Endothelial cell of umbilical vein (primary cell): ENCODE measurements at regions not wholly inside any gene's neighbourhood (a gene's known extent, or its start where the extent isn't known, plus 50 kb on each side); places are given as distances from the start of the nearest gene placed in this dataset.

Experiments used
- BruUV-seq: library from RNA; stranded (reverse); fragments of 400-500 nt; replicated peaks from 2 replicates; lab custom pipeline; 2021; lab: Mats Ljungman, UMichigan
- CTCF ChIA-PET: fragments of 300-600, 350-600 bp; sonication (Branson Sonifier 250); formaldehyde crosslinking; loops from one replicate; lab custom pipeline; 2021; ENCODE audit warnings: antibody characterized with exemption, inconsistent platforms; lab: Charles Lee
- POLR2A ChIA-PET: fragments of 300-600, 350-600 bp; sonication (Branson Sonifier 250); formaldehyde crosslinking; loops from one replicate; lab custom pipeline; 2021; ENCODE audit warnings: antibody characterized with exemption, inconsistent platforms; lab: Charles Lee
- DNase-seq: peaks from one replicate; pipeline ENCODE4 v3.0.0-alpha.2; 2011; ENCODE audit warnings: low read depth, low spot score
- FAIRE-seq: peaks from 2 replicates; lab custom pipeline; 2011; peaks lifted over from hg19 to GRCh38; lab: Jason Lieb, UNC
- H2AFZ ChIP-seq: 2 replicates; pipeline ENCODE4 v1.6.0; 2012; ENCODE audit warnings: low read depth, low read length, control low read depth, inconsistent platforms
- H3K27ac ChIP-seq: 2 replicates; pipeline ENCODE4 v1.5.1; 2011; ENCODE audit warnings: low read depth, mild to moderate bottlenecking, control low read depth, low read length, moderate library complexity; ENCODE audit not compliant: insufficient read depth
- H3K27me3 ChIP-seq, 2 experiments: 2 replicates each; pipeline versions ENCODE4 v1.6.0 to v1.6.1; 2011; ENCODE audit warnings: low read length in 2 of 2, mixed read lengths in 1 of 2; ENCODE audit not compliant: control insufficient read depth in 2 of 2, insufficient read depth in 2 of 2
- H3K36me3 ChIP-seq, 2 experiments: 2 replicates in 1 of 2; 3 replicates in 1 of 2; pipeline ENCODE4 v1.5.1; 2011; ENCODE audit warnings: low read length in 2 of 2, mild to moderate bottlenecking in 1 of 2, moderate library complexity in 1 of 2; ENCODE audit not compliant: control insufficient read depth in 2 of 2, insufficient read depth in 2 of 2; ENCODE audit errors: extremely low read depth in 1 of 2
- H3K4me1 ChIP-seq: 3 replicates; pipeline ENCODE4 v1.5.1; 2011; ENCODE audit warnings: mild to moderate bottlenecking, low read length; ENCODE audit not compliant: control insufficient read depth, insufficient read depth; ENCODE audit errors: extremely low read depth
- H3K4me2 ChIP-seq: 2 replicates; pipeline ENCODE4 v1.6.1; 2011; ENCODE audit warnings: low read length, control low read depth, mixed read lengths; ENCODE audit not compliant: insufficient read depth
- H3K4me3 ChIP-seq, 3 experiments: fragments of 200-600 bp in 1 of 3; sonication (generic), shearing (Covaris generic) in 1 of 3; replicated peaks in 1 of 3; 2 replicates each; pipeline ENCODE4 v1.5.1; 2011 to 2016; ENCODE audit warnings: control low read depth in 3 of 3, low read length in 3 of 3, mild to moderate bottlenecking in 2 of 3, inconsistent platforms in 1 of 3, low read depth in 1 of 3, moderate library complexity in 1 of 3; ENCODE audit not compliant: insufficient read depth in 1 of 3
- H3K79me2 ChIP-seq: 2 replicates; pipeline ENCODE4 v1.6.0; 2012; ENCODE audit warnings: low read length, inconsistent platforms; ENCODE audit not compliant: control insufficient read depth, insufficient read depth
- H3K9ac ChIP-seq: replicated peaks from 2 replicates; pipeline ENCODE3; 2011; ENCODE audit warnings: low read length, control low read depth; ENCODE audit not compliant: insufficient read depth; ENCODE audit errors: extremely low read depth
- H3K9me1 ChIP-seq: replicated peaks from 3 replicates; pipeline ENCODE4 v1.6.0; 2011; ENCODE audit warnings: mild to moderate bottlenecking, low read length; ENCODE audit not compliant: control insufficient read depth, insufficient read depth; ENCODE audit errors: extremely low read depth
- H3K9me3 ChIP-seq: replicated peaks from 2 replicates; pipeline ENCODE4 v1.5.1; 2012; ENCODE audit warnings: low read length, inconsistent platforms; ENCODE audit not compliant: control insufficient read depth, insufficient read depth
- H4K20me1 ChIP-seq: replicated peaks from 2 replicates; pipeline ENCODE3; 2011; ENCODE audit warnings: mild to moderate bottlenecking, low read length; ENCODE audit not compliant: control insufficient read depth, insufficient read depth; ENCODE audit errors: extremely low read depth
- CTCF ChIP-seq, 2 donors: IDR thresholded peaks; 1 replicate in 1 of 2; 2 replicates in 1 of 2; pipeline ENCODE4 v1.5.1; 2011; ENCODE audit warnings: low read length in 2 of 2, mild to moderate bottlenecking in 2 of 2, moderate library complexity in 2 of 2, control low read depth in 1 of 2, inconsistent platforms in 1 of 2, low read depth in 1 of 2; ENCODE audit not compliant: insufficient read depth in 1 of 2; ENCODE audit errors: extremely low read depth in 1 of 2
- FOS ChIP-seq: IDR thresholded peaks from 2 replicates; pipeline ENCODE4 v1.6.1; 2011; ENCODE audit warnings: mild to moderate bottlenecking, low read length, moderate library complexity, borderline replicate concordance; ENCODE audit not compliant: insufficient read depth
- GATA2 ChIP-seq: IDR thresholded peaks from 2 replicates; pipeline ENCODE4 v1.7.0; 2011; ENCODE audit warnings: low read depth, mild to moderate bottlenecking, moderate library complexity, mixed read lengths, low read length; ENCODE audit not compliant: insufficient read length, insufficient read depth
- MAX ChIP-seq: IDR thresholded peaks from 2 replicates; pipeline ENCODE4 v1.6.1; 2011; ENCODE audit not compliant: insufficient read depth, insufficient read length
- MYC ChIP-seq: IDR thresholded peaks from one replicate; pipeline ENCODE4 v1.6.1; 2011; ENCODE audit warnings: mild to moderate bottlenecking, low read depth, low read length
- POLR2A ChIP-seq: IDR thresholded peaks from 2 replicates; pipeline ENCODE4 v1.6.1; 2012; ENCODE audit warnings: low read depth, mild to moderate bottlenecking, control low read depth, low read length
- POLR2AphosphoS5 ChIP-seq: IDR thresholded peaks from 2 replicates; pipeline ENCODE4 v1.6.1; 2012; ENCODE audit warnings: low read depth, mild to moderate bottlenecking, control low read depth, low read length, moderate library complexity; ENCODE audit not compliant: insufficient read depth
- dilution Hi-C: fragments of 300-500 bp; cut with MboI; formaldehyde crosslinking; loops from one replicate; pipeline ENCODE4 v1.15.0; 2019; ENCODE audit warnings: low sequenced_read_pairs; ENCODE audit not compliant: extremely low pct_ligation_motif_present
- intact Hi-C: fragments of 100-400 bp; cut with micrococcal nuclease; formaldehyde crosslinking; loops from one replicate; pipeline ENCODE4 v1.10.0; 2022

GRCh38 chr5:114060866-114061265, 301.0 kb upstream of the KCNN2 start:
- intact Hi-C loops = no loop called here
- no peak overlapping the region for H3K27ac ChIP-seq
- H3K79me2 ChIP-seq = no peaks in the 10 kb centered on the region
- ChIA-PET CTCF (no interaction called here), POLR2A (no interaction called here)
- no TSS peak for BruUV-seq
- H3K4me1 ChIP-seq = no peaks in the 10 kb centered on the region
- H3K36me3 ChIP-seq = no peaks in the 10 kb centered on the region
- FAIRE-seq (no peak), DNase-seq (no peak)
- H3K9ac ChIP-seq = no peak overlapping the region
- H4K20me1 ChIP-seq = no peaks in the 10 kb centered on the region
- no peak for TF ChIP-seq GATA2
- TF ChIP-seq FOS = no peak
- TF ChIP-seq MYC = no peak
- no peak for TF ChIP-seq POLR2AphosphoS5
- TF ChIP-seq POLR2A = no peak
- TF ChIP-seq MAX = no peak
- TF ChIP-seq CTCF (IDR thresholded peaks at IDR 0.05; ENCODE audit: extremely low read depth in 1 of 2, insufficient read depth in 1 of 2, low read depth in 1 of 2, low read length in 2 of 2) = no peak
- no peaks in the 10 kb centered on the region for H3K9me3 ChIP-seq
- peaks cover 14 to 21% of the 10 kb centered on the region in 2 experiments for H3K27me3 ChIP-seq
- no peak overlapping the region for H3K4me2 ChIP-seq
- no peak overlapping the region for H2AFZ ChIP-seq
- no peaks in the 10 kb centered on the region for H3K9me1 ChIP-seq
- dilution Hi-C loops = no loop called here
- no peak overlapping the region for H3K4me3 ChIP-seq
